ENCODE measurements at regions not wholly inside any gene's neighbourhood (a gene's known extent, or its start where the extent isn't known, plus 50 kb on each side); places are given as distances from the start of the nearest gene placed in this dataset.

- TF ChIP-seq POLR2A (IDR thresholded peaks at IDR 0.05; ENCODE audit: low read depth, low read length) = no peak
- TF ChIP-seq POU2F2 (IDR thresholded peaks at IDR 0.05; ENCODE audit: low read depth, low read length) = no peak
- no peak for TF ChIP-seq POLR2AphosphoS5 (IDR thresholded peaks at IDR 0.05; ENCODE audit: low read depth, low read length)
- TF ChIP-seq TAF1 (IDR thresholded peaks at IDR 0.05; ENCODE audit: low read depth, low read length) = no peak
- TF ChIP-seq PAX5 (IDR thresholded peaks at IDR 0.05; ENCODE audit: insufficient read depth, low read length, severe bottlenecking) = no peak
- no peak for TF ChIP-seq SPI1 (IDR thresholded peaks at IDR 0.05; ENCODE audit: low read depth, low read length)
These were observed 234.3 kb downstream of the VRK1 start for GRCh38 chr14:97031530-97031929.

All from GM12891 (cell line).